IgD-negative memory B cell (primary cell): ENCODE measurements at regions not wholly inside any gene's neighbourhood (a gene's known extent, or its start where the extent isn't known, plus 50 kb on each side); places are given as distances from the start of the nearest gene placed in this dataset.
"Not testable (repeated sequence)": the region's sequence is repeated elsewhere in the genome, so short reads cannot be mapped to it uniquely, and the experiment has no call there.

Experiments
- H3K27ac Mint-ChIP-seq, 3 donors: one replicate each; pipeline ENCODE4 v1.8.0; 2020 to 2022; ENCODE audit warnings: mild to moderate bottlenecking in 3 of 3, mixed read lengths in 3 of 3, moderate library complexity in 1 of 3
- H3K27me3 Mint-ChIP-seq: one replicate; pipeline ENCODE4 v1.8.0; 2021; ENCODE audit warnings: mixed read lengths
- H3K36me3 Mint-ChIP-seq: one replicate; pipeline ENCODE4 v1.8.0; 2020; ENCODE audit warnings: mild to moderate bottlenecking, mixed read lengths
- H3K4me1 Mint-ChIP-seq, 3 donors: one replicate each; pipeline ENCODE4 v1.8.0; 2020 to 2022; ENCODE audit warnings: mixed read lengths in 3 of 3, mild to moderate bottlenecking in 1 of 3
- H3K4me3 Mint-ChIP-seq, 4 donors: one replicate each; pipeline ENCODE4 v1.8.0; 2020 to 2022; ENCODE audit warnings: mild to moderate bottlenecking in 4 of 4, mixed read lengths in 4 of 4, moderate library complexity in 3 of 4
- H3K9me3 Mint-ChIP-seq, 3 donors: one replicate each; pipeline ENCODE4 v1.8.0; 2020 to 2021; ENCODE audit warnings: mixed read lengths in 3 of 3, mild to moderate bottlenecking in 1 of 3

GRCh38 chr3:31294430-31295149 lies 238.1 kb upstream of the STT3B start:
- no peak overlapping the region for H3K27ac Mint-ChIP-seq
- peaks cover 4% of the 10 kb centered on the region for H3K27me3 Mint-ChIP-seq
- peaks cover 0 to 7% (median 0%) of the 10 kb centered on the region in 3 donors for H3K9me3 Mint-ChIP-seq
- peaks cover 2% of the 10 kb centered on the region for H3K36me3 Mint-ChIP-seq
- H3K4me3 Mint-ChIP-seq: peak overlapping the region in 1 of 4 donors; percentile 49
- H3K4me1 Mint-ChIP-seq: no peaks in the 10 kb centered on the region

- peaks cover 0 to 7% (median 0%) of the 10 kb centered on the region in 3 donors for H3K9me3 Mint-ChIP-seq
- peaks cover 6% of the 10 kb centered on the region for H3K27me3 Mint-ChIP-seq
- H3K4me3 Mint-ChIP-seq: no peak overlapping the region
- no peaks in the 10 kb centered on the region for H3K4me1 Mint-ChIP-seq
- H3K36me3 Mint-ChIP-seq: peaks cover 2% of the 10 kb centered on the region
- no peak overlapping the region for H3K27ac Mint-ChIP-seq
Observed at GRCh38 chr3:31295150-31295765, 237.5 kb upstream of the STT3B start.

- peaks cover 2% of the 10 kb centered on the region for H3K36me3 Mint-ChIP-seq
- H3K9me3 Mint-ChIP-seq: peaks cover 0 to 7% (median 0%) of the 10 kb centered on the region in 3 donors
- no peaks in the 10 kb centered on the region for H3K4me1 Mint-ChIP-seq
- H3K27me3 Mint-ChIP-seq: peaks cover 6% of the 10 kb centered on the region
- H3K4me3 Mint-ChIP-seq: no peak overlapping the region
- no peak overlapping the region for H3K27ac Mint-ChIP-seq
Observed at GRCh38 chr3:31297726-31298298, 234.9 kb upstream of the STT3B start.

GRCh38 chr3:31300456-31301443 lies 232.0 kb upstream of the STT3B start:
- no peak overlapping the region for H3K27ac Mint-ChIP-seq
- peaks cover 0 to 7% (median 0%) of the 10 kb centered on the region in 3 donors for H3K9me3 Mint-ChIP-seq
- peaks cover 2% of the 10 kb centered on the region for H3K27me3 Mint-ChIP-seq
- no peaks in the 10 kb centered on the region for H3K36me3 Mint-ChIP-seq
- peak overlapping the region in 1 of 4 donors; percentile 26 for H3K4me3 Mint-ChIP-seq
- H3K4me1 Mint-ChIP-seq: no peaks in the 10 kb centered on the region

DNA sequence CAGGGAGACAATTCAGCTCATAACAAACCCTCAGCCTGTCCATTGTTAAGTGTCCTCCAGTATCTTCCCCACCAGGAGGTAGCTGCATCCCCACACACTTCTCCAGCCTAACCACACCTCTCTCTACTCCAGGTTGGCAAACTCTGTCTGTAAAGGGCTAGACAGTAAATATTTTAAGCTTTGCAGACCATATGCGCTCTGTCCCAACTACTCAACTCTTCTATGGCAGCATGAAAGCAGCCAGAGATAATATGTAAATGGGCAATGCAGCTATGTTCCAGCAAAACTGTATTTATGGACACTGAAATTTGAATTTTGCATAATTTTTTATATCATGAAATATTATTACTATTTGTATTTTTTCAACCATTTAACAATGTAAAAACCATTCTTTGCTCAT lies 230.4 kb upstream of the STT3B start:
- Mint-ChIP-seq H3K27me3 (peaks cover 2% of the 10 kb centered on the region), H3K27ac (no peak overlapping the region), H3K36me3 (no peaks in the 10 kb centered on the region), H3K4me1 (no peaks in the 10 kb centered on the region), H3K4me3 (no peak overlapping the region), H3K9me3 (peaks cover 0 to 7% (median 0%) of the 10 kb centered on the region in 3 donors)

DNA sequence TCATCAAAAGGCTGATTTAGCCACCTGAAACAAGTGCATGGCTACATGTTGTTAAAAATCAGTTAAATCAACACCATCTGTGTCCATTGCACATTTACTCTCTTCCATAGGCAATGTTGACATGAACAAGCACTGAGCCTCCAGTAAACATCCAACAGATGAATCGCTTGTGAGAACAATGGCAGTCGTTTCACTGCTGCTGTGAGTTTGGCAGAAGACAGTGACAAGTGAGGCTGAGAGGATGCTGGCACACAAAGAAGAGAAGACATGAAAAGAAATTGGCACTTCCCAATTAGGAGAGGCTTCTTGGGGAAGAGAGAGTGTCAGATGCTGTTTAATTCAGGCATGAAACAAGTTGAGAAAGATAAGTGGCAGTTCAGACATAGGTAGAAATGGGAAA lies 227.4 kb upstream of the STT3B start:
- H3K4me3 Mint-ChIP-seq: no peak overlapping the region
- H3K27me3 Mint-ChIP-seq: peaks cover 3% of the 10 kb centered on the region
- no peaks in the 10 kb centered on the region for H3K4me1 Mint-ChIP-seq
- no peak overlapping the region for H3K27ac Mint-ChIP-seq
- no peaks in the 10 kb centered on the region for H3K36me3 Mint-ChIP-seq
- no peaks in the 10 kb centered on the region for H3K9me3 Mint-ChIP-seq

GRCh38 chr3:31307131-31307785 lies 225.5 kb upstream of the STT3B start:
- Mint-ChIP-seq H3K27me3 (peaks cover 3% of the 10 kb centered on the region), H3K9me3 (no peaks in the 10 kb centered on the region)

DNA sequence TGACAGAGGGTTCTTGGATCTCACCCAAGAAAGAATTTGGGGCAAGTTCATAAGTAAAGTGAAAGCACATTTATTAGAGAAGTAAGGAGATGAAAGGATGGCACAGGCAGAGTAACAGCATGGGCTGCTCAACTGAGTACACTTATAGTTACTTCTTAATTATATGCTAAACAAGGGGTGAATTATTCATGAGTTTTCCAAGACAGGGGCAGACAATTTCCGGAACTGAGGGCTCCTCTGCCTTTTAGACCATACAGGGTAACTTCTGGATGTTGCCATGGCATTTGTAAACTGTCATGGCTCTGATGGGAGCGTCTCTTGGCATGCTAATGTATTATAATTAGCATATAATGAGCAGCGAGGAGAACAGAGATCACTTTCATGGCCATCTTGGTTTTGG lies 221.2 kb upstream of the STT3B start:
- Mint-ChIP-seq H3K27ac (no peak overlapping the region), H3K4me1 (no peaks in the 10 kb centered on the region), H3K4me3 (no peak overlapping the region), H3K9me3 (peaks cover 5 to 12% (median 9%) of the 10 kb centered on the region in 3 donors), H3K27me3 (peaks cover 8% of the 10 kb centered on the region), H3K36me3 (no peaks in the 10 kb centered on the region)

More at GRCh38 chr3:31307131-31307785, 225.5 kb upstream of the STT3B start:
- no peak overlapping the region for H3K27ac Mint-ChIP-seq
- H3K36me3 Mint-ChIP-seq: no peaks in the 10 kb centered on the region
- H3K4me3 Mint-ChIP-seq: no peak overlapping the region
- H3K4me1 Mint-ChIP-seq: no peaks in the 10 kb centered on the region

GRCh38 chr3:31312400-31312799 lies 220.3 kb upstream of the STT3B start:
- Mint-ChIP-seq H3K36me3 (no peaks in the 10 kb centered on the region), H3K27me3 (peaks cover 8% of the 10 kb centered on the region), H3K4me3 (no peak overlapping the region), H3K9me3 (peaks cover 8 to 12% (median 11%) of the 10 kb centered on the region in 3 donors), H3K27ac (no peak overlapping the region), H3K4me1 (no peaks in the 10 kb centered on the region)

DNA sequence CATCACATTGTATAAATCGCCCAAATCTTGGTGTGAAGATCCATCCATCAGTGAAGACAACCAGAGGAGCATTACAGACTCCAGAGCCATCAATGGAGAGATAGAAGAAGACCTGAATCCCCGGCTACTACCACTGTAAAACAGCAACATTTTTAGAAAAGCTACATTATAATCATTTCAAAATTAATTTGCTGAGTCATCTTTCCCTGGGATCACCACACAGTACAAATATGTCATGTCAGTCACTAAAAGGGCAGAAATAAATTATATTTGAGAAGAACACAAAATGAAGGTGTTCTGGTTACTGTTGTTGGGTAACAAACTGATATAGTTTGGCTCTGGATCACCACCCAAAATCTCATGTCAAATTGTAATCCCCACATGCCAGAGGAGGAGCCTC lies 218.5 kb upstream of the STT3B start:
- Mint-ChIP-seq H3K9me3 (peaks cover 8 to 12% (median 11%) of the 10 kb centered on the region in 3 donors), H3K4me1 (no peaks in the 10 kb centered on the region), H3K27ac (no peak overlapping the region), H3K4me3 (peak overlapping the region in 1 of 4 donors; percentile 29), H3K27me3 (peaks cover 5% of the 10 kb centered on the region), H3K36me3 (no peaks in the 10 kb centered on the region)

- Mint-ChIP-seq H3K27ac (no peak overlapping the region), H3K4me1 (peaks cover 0 to 5% (median 0%) of the 10 kb centered on the region in 3 donors), H3K36me3 (no peaks in the 10 kb centered on the region), H3K9me3 (peaks cover 8 to 12% (median 9%) of the 10 kb centered on the region in 3 donors), H3K4me3 (no peak overlapping the region), H3K27me3 (no peaks in the 10 kb centered on the region)
Observed at GRCh38 chr3:31319332-31319731, 213.4 kb upstream of the STT3B start.

DNA sequence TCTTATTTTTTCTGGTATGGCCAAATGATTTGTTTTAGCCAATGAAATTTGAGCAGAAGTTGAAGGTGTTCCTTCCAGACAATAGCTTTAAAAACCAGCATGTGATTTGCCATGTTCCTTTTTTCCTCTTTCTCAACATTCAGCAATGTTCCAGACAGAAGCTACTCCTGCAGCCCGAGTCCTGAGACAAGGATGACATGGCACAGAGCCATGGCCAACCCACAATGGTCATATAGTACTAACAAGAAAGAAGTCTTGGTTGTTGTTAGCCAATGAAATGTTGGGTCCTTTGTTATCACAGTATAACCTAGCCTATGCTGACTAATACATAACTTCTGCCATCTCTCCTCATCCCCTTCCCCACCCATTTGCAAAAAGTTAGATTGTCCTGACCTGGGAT lies 211.1 kb upstream of the STT3B start:
- Mint-ChIP-seq H3K27ac (no peak overlapping the region), H3K4me3 (no peak overlapping the region), H3K27me3 (no peaks in the 10 kb centered on the region), H3K36me3 (no peaks in the 10 kb centered on the region), H3K4me1 (peaks cover 0 to 5% (median 0%) of the 10 kb centered on the region in 3 donors), H3K9me3 (peaks cover 0 to 3% (median 1%) of the 10 kb centered on the region in 3 donors)

- peaks cover 0 to 5% (median 0%) of the 10 kb centered on the region in 3 donors for H3K4me1 Mint-ChIP-seq
- H3K4me3 Mint-ChIP-seq: no peak overlapping the region
- H3K36me3 Mint-ChIP-seq: no peaks in the 10 kb centered on the region
- no peaks in the 10 kb centered on the region for H3K9me3 Mint-ChIP-seq
- no peak overlapping the region for H3K27ac Mint-ChIP-seq
- no peaks in the 10 kb centered on the region for H3K27me3 Mint-ChIP-seq
Observed at GRCh38 chr3:31322460-31322859, 210.3 kb upstream of the STT3B start.

- not testable (repeated sequence) for H3K4me3 Mint-ChIP-seq, H3K9me3 Mint-ChIP-seq, H3K36me3 Mint-ChIP-seq, H3K4me1 Mint-ChIP-seq, H3K27me3 Mint-ChIP-seq, H3K27ac Mint-ChIP-seq
Observed at GRCh38 chr3:31327826-31328357, 204.8 kb upstream of the STT3B start.
